Right lobe of liver (tissue), 4 donors: ENCODE measurements at regions not wholly inside any gene's neighbourhood (a gene's known extent, or its start where the extent isn't known, plus 50 kb on each side); places are given as distances from the start of the nearest gene placed in this dataset.

ENCODE experiments used
- POLR2A ChIP-seq: fragments of 450-650 bp; IDR thresholded peaks from one replicate; pipeline ENCODE4 v1.6.1; 2017; ENCODE audit warnings: antibody characterized with exemption, mild to moderate bottlenecking
- TF ChIP-seq, protein P1 (sequence below), 4 donors: fragments of 200-600 bp in 3 of 4; fragments of 450-650 bp in 1 of 4; IDR thresholded peaks; one replicate each; pipeline versions ENCODE4 v1.5.1 to v1.8.0; 2016 to 2022; ENCODE audit warnings: antibody characterized with exemption in 4 of 4, mild to moderate bottlenecking in 2 of 4
- donor health status: DM: no; HTN: no; CAD: no.
- donor health status: DM: no; HTN: no; CAD: no.
- donor health status: DM: no; HTN: yes; CAD: no.

DNA sequence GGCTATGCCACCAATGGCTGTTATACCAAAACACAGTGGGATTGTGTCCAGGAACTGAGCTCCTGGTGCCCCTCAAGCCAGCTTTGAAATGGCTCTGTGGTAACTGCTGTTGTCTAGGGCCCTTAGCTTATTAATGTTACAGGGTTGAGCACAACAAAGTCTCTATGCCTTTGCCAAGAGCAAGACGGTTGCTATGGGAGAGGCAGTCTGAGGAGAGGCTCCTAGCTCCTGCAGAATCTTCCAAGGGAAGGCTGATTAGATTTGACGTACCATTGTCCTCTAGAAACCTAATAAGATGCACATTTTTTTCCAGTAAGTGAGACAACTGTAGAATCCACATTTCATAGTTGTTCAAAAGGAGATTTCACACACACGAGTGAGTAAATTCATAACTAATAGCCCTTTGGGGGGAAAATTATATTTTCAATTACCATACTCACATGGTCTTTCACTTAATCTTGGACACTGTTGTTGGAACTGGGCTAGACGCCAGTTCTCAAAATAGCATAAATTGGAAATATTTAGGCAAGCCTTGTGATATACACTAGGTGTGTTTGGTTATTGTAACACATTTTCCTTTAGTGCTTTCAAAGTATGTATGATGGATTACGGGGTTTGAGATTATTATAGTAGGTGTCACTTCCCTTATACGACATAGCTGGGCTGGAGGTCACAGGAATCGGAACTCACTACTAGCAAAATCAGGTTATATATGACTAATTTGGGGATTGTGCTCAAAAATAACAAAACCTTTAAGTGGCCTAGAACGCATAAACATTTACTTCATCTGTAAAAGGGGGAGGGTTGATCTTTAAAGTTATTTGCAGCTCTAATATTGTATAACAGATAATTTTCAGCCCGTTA is 186.3 kb upstream of the EGFLAM start:
- TF ChIP-seq, protein P1, sequence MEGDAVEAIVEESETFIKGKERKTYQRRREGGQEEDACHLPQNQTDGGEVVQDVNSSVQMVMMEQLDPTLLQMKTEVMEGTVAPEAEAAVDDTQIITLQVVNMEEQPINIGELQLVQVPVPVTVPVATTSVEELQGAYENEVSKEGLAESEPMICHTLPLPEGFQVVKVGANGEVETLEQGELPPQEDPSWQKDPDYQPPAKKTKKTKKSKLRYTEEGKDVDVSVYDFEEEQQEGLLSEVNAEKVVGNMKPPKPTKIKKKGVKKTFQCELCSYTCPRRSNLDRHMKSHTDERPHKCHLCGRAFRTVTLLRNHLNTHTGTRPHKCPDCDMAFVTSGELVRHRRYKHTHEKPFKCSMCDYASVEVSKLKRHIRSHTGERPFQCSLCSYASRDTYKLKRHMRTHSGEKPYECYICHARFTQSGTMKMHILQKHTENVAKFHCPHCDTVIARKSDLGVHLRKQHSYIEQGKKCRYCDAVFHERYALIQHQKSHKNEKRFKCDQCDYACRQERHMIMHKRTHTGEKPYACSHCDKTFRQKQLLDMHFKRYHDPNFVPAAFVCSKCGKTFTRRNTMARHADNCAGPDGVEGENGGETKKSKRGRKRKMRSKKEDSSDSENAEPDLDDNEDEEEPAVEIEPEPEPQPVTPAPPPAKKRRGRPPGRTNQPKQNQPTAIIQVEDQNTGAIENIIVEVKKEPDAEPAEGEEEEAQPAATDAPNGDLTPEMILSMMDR (IDR thresholded peaks at IDR 0.05) = no peak
- no peak for TF ChIP-seq POLR2A
